ENCODE measurements at regions not wholly inside any gene's neighbourhood (a gene's known extent, or its start where the extent isn't known, plus 50 kb on each side); places are given as distances from the start of the nearest gene placed in this dataset.

- WGBS, 2 experiments (ENCODE audit: extremely low coverage in 1 of 2, insufficient coverage in 1 of 2, insufficient read length in 1 of 2, insufficient replicate concordance in 2 of 2, low coverage in 1 of 2, low lambda C conversion rate in 2 of 2, missing lambda C conversion rate in 1 of 2) = 91% methylated on average over 1 of the region's 1 CpG; no CpG with 5 or more reads in 1 of the 2 experiments
- no peak overlapping the region for H3K4ac ChIP-seq (replicated peaks; ENCODE audit: insufficient read length, low read depth, low read length)
- no peak for DNase-seq (ENCODE audit: low read depth in 1 of 2, low spot score in 2 of 2)
- no peak overlapping the region for H4K5ac ChIP-seq (ENCODE audit: insufficient read length, low read depth, low read length)
- no peak overlapping the region for H3K9ac ChIP-seq (replicated peaks in 1 of 4; ENCODE audit: extremely low read depth in 1 of 4, low read depth in 3 of 4, low read length in 3 of 4)
- H2BK120ac ChIP-seq (replicated peaks; ENCODE audit: low read depth, low read length) = no peak overlapping the region
- H3K27ac ChIP-seq (ENCODE audit: low read depth, low read length) = no peak overlapping the region
- no peak overlapping the region for H2BK15ac ChIP-seq (ENCODE audit: low read length)
- H3K79me1 ChIP-seq (ENCODE audit: low read depth, low read length) = no peaks in the 10 kb centered on the region
- H3K18ac ChIP-seq (ENCODE audit: extremely low read depth, low read length) = no peak overlapping the region
- POLR2A ChIA-PET (ENCODE audit: partially characterized antibody) = interaction anchor here (1.3 kb wide), 1 partner anchor 13 kb away, joined by 3 read pairs; no protein-coding TSS in a partner anchor
- no peak overlapping the region for H3K14ac ChIP-seq (ENCODE audit: insufficient read length)
- TF ChIP-seq, protein P1, sequence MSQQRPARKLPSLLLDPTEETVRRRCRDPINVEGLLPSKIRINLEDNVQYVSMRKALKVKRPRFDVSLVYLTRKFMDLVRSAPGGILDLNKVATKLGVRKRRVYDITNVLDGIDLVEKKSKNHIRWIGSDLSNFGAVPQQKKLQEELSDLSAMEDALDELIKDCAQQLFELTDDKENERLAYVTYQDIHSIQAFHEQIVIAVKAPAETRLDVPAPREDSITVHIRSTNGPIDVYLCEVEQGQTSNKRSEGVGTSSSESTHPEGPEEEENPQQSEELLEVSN (IDR thresholded peaks at IDR 0.05) = no peak
- TF ChIP-seq EZH2 (IDR thresholded peaks at IDR 0.05; ENCODE audit: low read depth, low read length, severe bottlenecking) (no peak), SP2 (IDR thresholded peaks at IDR 0.05; ENCODE audit: low read length) (no peak)
- H3K36me3 ChIP-seq (ENCODE audit: control insufficient read depth in 2 of 4, insufficient read depth in 4 of 4, low read length in 3 of 4) = no peaks in the 10 kb centered on the region
- peaks cover 0 to 3% (median 0%) of the 10 kb centered on the region in 4 experiments; a peak in 3 of 7 replicates for H3K4me1 ChIP-seq (replicated peaks in 1 of 4; ENCODE audit: control insufficient read depth in 3 of 4, insufficient read depth in 4 of 4, low read length in 3 of 4)
- H2BK5ac ChIP-seq (ENCODE audit: low read depth, low read length) = no peak overlapping the region
- no peak overlapping the region for H3K56ac ChIP-seq (replicated peaks; ENCODE audit: insufficient read length, low read depth, low read length)
- H3K23me2 ChIP-seq (ENCODE audit: low read depth, low read length) = no peaks in the 10 kb centered on the region
- H2BK12ac ChIP-seq (ENCODE audit: low read depth, low read length) = no peak overlapping the region
- no peak overlapping the region for H2AFZ ChIP-seq (ENCODE audit: low read length)
- H3K4me3 ChIP-seq (ENCODE audit: extremely low read depth in 1 of 4, insufficient read depth in 2 of 4, low read depth in 3 of 4, low read length in 4 of 4) = no peak overlapping the region
- H3K27me3 ChIP-seq (replicated peaks in 1 of 4; ENCODE audit: control insufficient read depth in 3 of 4, extremely low read depth in 1 of 4, insufficient read depth in 3 of 4, low read length in 3 of 4) = no peaks in the 10 kb centered on the region
- no peak overlapping the region for H4K91ac ChIP-seq (replicated peaks; ENCODE audit: insufficient read length, low read length)
- FAIRE-seq = no peak
- H3K4me2 ChIP-seq (ENCODE audit: insufficient read depth in 1 of 2, low read depth in 2 of 2, low read length in 2 of 2) = no peak overlapping the region
- CTCF ChIA-PET (ENCODE audit: partially characterized antibody) = interaction anchor here (1.7 kb wide), 1 partner anchor 34 kb away, joined by 10 read pairs; no protein-coding TSS in a partner anchor
- H4K8ac ChIP-seq (ENCODE audit: extremely low read depth, insufficient read depth, low read length) = no peak overlapping the region
- no peaks in the 10 kb centered on the region for H3K79me2 ChIP-seq (ENCODE audit: control insufficient read depth in 1 of 2, insufficient read depth in 2 of 2, low read length in 2 of 2)
- H3K9me3 ChIP-seq (ENCODE audit: insufficient read depth in 2 of 2, low read depth in 1 of 2, low read length in 1 of 2) = peaks cover 4 to 9% of the 10 kb centered on the region in 2 experiments; a peak in 2 of 4 replicates
- H3K23ac ChIP-seq (ENCODE audit: insufficient read length) = no peak overlapping the region
- H2BK20ac ChIP-seq (ENCODE audit: low read length) = no peak overlapping the region
- no peak overlapping the region for H2AK5ac ChIP-seq (ENCODE audit: low read depth, low read length)
- no peaks in the 10 kb centered on the region for H4K20me1 ChIP-seq (replicated peaks in 1 of 2; ENCODE audit: control insufficient read depth in 1 of 2, insufficient read depth in 2 of 2, low read length in 2 of 2)
Measured at GRCh38 chr2:47687856-47688255, 95.1 kb upstream of the MSH6 start.

Measured in H1 (cell line).